ENCODE measurements at regions not wholly inside any gene's neighbourhood (a gene's known extent, or its start where the extent isn't known, plus 50 kb on each side); places are given as distances from the start of the nearest gene placed in this dataset.

GRCh38 chr1:55716151-55716550 lies 501.0 kb upstream of the USP24 start:
- no peak for TF ChIP-seq TAF1 (IDR thresholded peaks at IDR 0.05; ENCODE audit: borderline replicate concordance, low read depth, low read length)
- TF ChIP-seq POLR2AphosphoS5 (IDR thresholded peaks at IDR 0.05; ENCODE audit: low read depth, low read length): no peak
